HG03354 (cell line): ENCODE measurements at regions not wholly inside any gene's neighbourhood (a gene's known extent, or its start where the extent isn't known, plus 50 kb on each side); places are given as distances from the start of the nearest gene placed in this dataset.

Experiments
- ATAC-seq: cut with Tn5 transposase; IDR thresholded peaks from one replicate; pipeline ENCODE4 v1.9.1; 2021; ENCODE audit warnings: mild to moderate bottlenecking; ENCODE audit not compliant: unreplicated experiment, poor library complexity, severe bottlenecking

DNA sequence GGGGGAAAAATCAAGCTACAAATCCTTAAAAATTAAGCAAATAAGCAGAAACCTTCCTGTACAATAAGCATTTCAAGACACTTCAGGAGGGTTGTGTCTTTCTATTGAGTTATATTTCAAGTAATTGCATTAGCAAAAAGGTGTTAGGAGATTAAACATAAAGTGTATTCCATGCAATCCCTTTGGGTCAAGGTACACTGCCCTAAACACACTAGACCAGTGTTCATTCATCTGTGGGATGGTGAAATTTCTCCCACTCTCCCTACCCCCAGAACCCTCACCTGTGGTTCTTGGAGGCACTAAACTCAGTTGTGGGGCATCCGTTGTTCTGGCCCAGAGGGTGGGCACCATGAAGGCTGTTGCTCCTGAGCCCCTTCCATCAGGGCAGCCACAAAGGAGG, 205.1 kb upstream of the SGK1 start:
- no peak for ATAC-seq

DNA sequence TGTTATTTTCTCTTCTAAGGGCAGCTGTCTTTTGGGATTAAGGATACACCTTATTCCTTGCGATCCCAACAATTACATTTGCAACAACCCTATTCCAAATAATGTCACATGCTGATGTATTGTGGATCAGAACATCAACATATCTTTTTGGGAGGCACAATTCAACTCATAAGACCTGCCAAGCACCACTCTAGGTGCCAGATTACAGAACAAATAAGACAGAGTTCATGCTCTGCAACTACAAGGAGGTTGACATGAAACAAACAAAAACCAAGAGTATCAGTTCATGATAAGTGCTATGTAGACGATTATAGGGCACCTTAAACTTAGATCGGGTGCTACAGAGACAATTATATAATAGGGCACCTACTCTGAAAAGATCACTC, 203.2 kb upstream of the SGK1 start:
- ATAC-seq, result no peak

DNA sequence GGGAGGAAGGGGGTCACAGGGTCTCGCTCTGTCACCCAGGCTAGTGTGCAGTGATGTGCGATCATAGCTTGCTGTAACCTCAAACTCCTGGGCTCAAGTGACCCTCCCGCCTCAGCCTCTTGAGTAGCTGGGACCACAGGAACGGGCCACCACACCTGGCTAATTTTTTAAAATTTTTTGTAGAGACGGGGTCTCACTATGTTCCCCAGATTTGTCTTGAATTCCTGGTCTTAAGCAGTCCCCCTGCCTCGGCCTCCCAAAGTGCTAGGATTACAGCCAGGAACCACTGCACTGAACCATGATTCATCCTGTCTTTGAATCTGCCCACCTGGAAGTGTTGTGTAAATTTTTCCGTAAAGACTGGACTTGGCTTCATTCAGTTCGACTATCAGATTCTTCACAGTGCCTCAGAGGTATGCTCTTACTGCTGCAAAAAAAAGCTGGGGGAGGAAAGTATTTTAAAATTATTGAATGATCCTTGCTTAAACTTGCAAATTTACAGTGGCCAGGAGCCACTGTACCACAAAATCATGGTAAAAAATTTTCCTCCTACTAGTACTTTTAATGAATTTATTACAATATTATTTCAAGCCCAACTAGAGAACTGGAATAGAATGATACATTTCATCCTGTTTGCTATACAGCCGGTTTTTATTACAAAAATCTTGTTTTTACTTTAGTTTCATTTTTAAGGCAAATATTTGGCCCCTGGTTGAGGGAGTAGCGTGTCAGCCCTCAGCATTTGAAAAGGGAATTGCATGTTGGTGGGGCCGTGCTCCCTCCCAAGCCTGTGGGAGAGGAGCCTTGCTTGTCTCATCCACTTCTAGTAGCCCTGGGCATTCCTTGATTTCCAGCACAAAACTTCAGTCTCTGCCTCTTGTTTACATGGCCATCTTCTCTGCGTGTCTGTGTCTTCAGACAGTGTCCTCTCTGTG, 202.5 kb upstream of the SGK1 start:
- ATAC-seq, result no peak

DNA sequence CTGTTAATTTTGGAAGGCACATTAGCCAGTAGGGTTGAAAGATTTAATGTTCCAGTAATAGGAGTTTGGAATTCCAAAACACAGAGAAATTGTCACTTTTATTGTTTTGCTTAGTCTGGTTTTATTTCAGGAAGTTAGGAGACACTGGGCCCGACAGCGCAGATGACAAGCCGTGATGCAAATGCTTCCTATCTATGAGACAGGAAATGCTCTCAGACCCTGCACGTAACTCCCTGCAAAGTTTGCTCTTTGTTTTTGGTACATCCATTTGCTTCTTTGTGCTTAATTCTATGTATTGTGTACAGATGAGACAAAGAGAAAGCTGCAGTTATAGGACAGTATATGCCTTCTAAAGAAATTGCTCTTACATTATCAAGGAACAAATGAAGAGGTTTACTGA, 201.6 kb upstream of the SGK1 start:
- ATAC-seq, result peak; percentile 78

DNA sequence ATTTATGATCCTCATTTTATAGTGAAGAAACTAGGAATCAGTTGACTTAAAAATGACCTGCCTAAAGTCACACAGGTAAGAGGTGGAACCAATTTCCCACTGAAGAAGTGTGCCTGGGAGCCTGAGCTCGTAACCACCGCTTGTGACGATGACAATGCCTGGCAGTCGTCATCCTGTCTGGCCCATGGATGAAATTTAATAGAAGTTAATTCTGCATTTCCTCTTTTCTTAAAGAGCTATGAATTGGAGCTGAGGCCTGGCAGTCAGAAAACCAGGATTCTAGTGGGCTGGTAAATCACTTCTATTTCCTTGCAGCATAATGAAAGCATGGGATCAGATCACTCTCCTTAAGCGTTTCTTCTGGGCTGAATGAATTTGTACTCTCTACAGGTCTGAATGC, 200.0 kb upstream of the SGK1 start:
- no peak for ATAC-seq

DNA sequence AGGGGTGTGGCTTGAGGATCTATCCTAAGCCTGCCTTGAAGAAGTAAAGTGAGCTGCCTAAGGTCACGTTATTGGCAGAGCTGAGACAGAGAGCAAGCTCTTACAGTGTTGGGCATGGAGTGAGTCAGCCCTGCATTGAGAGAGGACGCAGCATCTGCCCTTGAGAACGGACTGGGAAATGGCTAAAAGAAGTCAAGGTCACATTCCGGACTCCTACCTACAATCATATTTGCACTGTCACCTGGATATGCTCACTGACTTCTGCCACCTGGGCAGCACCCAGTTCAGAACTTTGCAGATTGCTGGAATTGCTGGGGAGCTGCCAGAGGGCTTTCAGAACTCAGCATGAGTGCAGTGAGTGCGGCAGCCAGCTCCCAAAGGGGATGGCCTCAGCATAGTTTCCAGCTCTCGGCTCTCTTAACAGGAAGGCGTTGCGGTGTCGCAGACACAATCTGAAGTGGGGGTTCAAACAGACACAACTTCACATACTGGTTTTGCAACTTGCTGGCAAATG, 199.3 kb upstream of the SGK1 start:
- ATAC-seq, result no peak

DNA sequence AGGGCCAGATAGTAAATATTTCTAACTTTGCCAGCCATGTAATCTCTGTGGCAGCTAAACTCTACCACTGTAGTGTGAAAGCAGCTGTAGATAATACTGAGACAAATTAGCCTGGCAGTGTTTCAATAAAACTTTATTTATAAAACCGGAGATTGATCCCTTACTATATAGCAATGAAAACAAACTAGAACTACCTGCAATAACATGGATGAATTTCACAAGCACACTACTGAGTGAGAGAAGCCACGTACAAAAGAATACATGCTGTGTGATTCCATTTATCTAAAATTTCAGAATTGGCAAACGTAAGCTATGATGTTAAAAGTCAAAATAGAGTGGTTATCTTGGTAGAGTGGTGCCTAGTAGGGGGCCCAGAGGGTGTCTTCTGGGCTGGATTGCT, 198.7 kb upstream of the SGK1 start:
- ATAC-seq, result no peak

DNA sequence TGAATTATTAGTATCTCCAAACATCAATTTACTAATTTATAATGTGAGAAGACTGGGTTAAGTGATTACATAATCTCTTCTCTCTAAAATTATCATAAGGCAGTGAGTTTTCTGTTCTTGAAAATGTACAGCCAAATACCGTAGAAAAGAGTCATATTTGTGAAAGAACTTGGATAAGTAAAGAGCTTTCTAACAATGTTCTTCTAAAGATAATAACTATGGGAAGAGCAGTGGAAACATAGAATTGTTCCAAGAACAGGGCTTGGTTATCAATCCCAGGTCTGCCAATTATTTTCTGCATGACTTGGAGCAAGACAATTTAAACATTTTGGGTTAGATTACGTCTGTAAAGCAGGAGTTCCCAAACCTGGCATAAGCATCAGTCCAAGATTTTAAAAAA, 198.1 kb upstream of the SGK1 start:
- no peak for ATAC-seq

DNA sequence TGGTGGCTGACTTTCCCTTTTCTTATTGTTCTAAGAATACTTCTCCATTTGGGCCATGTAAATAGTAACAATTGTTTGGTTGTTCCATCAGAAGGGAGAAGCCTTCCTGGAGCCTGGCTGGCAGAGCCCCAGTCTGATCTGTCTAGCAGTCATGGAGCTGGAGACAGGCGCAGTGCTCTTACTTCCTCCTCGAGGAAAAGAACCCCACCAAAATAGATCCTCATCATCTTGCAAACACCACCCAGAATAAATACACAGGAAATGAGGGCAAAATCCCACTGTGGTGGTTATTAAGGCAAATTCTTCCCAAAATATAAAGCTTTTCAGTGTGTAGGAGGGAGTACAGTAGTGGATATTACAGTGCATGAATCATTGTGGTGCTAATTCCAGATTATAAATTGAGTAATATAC, 195.1 kb upstream of the SGK1 start:
- no peak for ATAC-seq

DNA sequence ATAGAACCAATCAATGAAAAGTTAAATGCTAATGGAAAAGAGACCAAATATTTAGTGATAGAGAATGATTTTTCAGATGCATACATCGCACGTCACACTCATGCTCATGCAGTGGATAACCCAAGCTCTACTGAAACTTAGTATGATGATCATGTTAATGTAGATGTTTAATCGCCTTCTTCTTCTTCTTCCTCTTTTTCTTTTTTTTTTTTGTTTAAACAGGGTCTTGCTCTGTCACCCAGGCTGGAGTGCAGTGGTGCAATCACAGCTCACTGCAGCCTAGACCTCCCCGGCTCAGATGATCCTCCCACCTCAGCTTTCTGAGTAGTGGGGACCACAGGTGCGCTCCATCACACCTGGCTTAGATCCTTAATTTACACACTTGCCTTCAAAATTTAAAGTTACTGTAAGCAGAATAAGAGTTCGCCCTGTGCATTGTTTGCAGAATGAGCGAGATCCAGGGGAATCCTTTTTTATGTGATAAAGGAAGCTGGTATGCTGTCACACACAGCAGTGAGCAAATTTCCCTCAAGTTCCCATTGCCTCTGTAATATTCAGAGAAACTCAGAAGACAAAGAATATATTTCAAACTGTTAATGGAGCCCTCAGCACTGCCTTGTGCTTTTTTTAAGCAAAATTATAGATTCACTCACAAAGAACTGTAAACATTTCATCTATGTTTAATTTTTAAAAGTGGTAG, 194.2 kb upstream of the SGK1 start:
- ATAC-seq, result no peak

DNA sequence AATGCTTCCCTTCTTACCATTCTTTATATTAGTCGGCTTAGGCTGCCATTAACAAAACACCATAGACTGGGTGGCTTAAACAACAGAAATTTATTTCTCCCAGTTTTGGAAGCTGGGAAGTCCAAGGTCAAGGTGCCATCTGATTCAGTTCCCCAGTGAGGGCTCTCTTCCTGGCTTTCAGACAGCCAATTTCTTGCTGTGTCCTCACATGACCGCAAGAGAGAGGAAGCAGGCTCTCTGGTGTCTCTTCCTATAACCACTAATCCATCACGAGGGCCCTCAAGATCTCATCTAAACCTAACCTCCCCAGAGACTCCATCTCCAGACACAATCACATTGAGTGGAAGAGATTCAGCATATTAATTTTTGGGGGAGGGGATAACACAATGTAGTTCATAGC, 193.0 kb upstream of the SGK1 start:
- no peak for ATAC-seq

DNA sequence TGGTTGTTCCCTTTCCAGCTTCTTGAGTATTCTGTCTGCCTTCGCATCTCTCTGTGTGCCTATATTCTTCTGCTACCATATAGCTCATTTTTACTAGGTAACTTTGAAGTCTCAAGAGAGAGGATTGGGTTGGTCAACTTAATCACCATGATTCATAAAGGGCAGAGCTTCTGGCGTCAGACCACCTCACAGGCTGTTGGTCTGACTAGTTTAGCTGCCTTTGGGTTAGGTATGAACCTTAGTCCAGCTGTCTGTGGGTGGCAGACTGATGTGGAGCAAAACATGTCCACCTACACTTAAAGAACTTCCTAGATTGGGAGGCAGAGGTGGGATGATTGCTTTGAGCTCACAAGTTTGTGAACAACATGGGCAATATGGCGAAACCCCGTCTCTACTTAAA, 192.2 kb upstream of the SGK1 start:
- ATAC-seq, result no peak

DNA sequence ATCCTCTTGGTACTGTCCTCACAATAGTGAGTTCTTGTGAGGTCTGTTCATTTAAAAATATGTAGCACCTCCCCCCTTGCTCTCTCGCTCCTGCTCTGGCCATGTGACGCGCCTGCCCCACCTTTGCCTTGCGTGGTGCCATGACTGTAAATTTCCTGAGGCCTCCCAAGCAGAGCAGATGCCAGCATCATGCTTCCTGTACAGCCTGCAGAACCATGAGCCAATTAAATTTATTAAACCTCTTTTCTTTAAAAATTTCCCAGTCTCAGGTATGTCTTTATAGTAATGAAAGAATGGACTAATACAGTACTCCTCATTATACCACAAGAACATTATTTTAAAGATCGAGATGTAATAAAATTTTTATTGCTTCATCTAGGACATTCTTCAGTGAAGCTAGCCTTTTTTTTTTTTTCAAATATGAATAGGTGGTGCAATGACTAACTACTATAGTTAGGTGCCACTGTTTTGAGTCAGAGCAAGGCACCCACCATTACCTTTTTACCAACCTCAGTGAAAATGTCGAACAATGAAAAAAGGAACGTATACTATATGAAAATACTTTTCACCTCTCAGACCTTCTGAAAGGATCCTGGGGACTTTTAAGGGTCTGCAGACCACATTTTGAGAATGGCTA, 191.1 kb upstream of the SGK1 start:
- no peak for ATAC-seq

DNA sequence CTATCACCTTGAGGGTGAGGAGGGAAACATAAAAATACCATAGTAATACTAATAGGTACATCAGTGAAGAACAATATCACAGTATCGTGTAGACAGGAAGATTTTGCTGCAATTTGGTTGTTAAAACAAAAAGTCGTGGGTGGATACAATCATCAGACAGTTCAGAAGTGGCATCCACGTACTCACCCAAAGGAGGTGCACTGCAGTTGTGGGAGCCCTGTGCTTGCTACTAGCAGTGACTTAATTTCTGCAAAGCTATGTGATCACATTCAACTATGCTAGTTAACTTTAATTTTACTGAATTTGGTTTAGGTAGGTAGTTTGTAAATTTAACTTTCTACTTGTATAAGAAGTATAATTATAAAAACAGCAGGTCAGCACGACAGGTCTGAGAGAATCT, 188.2 kb upstream of the SGK1 start:
- no peak for ATAC-seq

DNA sequence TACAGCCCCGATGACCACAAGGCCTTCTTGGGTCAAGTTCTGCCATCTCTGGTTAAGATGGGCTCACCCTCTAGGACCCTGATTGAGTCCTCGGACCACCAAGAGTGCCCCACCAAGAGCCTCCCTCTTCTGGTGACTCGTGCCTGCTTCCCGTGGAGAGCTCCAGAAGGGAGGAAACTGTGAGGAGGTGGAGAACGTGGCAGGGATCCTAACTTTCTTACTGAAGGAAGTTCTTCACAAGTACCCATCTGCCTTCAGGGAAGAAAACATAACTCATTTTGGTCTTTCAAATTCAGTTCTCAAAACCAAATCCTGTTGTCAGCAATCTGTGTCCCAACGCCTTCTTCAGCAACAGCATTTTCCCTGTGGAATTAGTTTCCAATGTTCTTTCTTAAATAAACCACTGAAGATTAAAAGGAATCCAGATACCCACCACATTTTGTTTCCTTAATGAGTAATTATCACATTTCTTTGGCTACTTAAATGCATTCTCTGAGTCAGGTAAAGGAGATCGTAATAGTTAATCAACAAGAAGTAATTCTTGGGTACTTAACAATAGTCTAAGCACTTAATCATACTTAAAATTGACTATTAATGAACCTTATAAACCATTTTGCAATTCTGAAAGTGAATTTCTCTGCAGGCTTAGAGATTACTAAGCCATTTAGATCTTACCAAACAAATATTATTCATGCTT, 185.8 kb upstream of the SGK1 start:
- ATAC-seq, result no peak

DNA sequence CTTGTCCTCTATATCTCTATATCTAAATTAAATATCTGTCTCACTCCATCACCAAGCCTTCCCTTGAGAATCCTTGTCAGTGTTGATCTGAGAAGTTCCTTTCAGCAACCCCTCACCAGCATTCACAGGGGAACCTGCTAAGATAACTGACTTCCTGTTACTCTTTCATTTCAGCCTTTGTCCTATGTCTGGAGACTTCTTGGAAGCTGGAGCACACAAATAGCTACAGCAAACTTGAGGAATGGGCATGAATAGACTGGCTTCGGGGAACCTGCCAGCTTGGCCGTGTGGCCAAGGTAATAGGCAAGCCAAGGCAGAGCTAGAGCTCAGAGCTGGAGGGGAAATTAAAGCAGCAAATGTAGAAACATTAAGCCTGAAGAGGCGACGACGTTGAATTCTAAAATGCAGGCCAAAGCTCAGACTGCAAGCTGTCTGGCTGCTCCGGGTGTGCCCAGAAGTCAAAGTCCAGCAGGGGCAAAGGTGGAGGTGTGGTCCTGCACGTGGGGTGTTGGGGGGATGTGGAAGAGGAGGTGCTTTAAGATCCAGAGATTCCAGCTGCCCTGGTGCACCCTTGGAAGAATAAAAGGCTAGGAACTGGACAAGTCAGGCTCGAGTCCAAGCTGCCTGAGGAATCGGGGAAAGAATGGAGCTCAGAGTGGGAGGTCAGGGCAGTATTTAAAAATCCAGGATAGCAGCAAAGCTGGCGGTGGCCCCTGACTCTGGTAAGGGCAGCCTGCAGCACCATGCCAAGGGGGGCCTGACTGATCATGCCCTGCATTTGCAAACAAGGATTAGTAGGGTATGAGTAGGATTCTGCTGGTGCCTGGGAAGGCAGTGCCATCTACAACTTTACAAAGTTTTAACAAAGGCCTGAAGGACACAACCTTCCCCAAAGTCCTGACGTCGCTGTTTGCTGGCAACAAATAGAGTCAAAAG, 185.0 kb upstream of the SGK1 start:
- no peak for ATAC-seq

DNA sequence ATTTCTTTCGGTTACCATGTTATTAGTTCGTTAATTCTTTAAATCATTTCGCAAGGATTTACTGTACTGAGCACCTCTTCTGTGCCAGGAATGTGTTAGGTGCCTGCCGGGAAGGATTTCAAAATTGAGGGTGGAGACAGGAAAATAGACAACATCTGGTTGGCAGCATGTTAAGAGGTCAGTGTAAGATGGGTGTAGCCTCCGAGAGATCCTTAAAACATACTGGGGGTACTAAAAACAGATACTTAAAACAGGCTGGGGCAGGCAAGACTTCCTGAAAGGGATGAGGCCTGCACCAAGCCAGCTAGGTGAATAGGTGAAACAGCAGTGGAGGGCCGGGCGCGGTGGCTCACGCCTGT, 178.0 kb upstream of the SGK1 start:
- ATAC-seq, result no peak

DNA sequence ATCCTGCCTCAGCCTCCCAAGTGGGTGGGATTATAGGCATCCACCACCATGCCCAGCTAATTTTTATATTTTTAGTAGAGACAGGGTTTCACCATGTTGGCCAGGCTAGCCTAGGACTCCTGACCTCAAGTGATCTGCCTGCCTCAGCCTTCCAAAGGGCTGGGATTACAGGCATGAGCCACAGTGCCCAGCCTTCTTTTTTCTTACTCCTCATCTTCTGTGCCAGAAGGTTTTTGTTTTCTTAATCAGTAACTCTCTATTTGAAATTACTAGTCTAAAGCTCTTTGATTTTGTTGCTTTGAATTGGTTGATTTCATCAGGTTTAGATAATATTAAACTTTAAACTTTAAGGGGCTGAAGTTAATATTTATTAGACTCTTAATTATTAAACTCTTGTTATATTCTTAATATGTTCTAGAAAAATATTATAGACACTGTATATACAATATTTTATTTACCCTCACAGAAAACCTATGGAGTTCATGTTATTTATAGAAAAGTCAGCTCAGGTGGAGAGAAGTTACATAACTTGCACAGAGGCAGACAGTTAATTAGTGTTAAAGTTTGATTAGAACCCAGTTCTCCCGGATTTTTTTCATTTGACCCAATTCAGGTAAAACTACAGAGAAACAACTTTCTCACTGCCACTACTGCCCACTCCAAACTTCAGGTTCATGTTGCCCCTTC, 177.4 kb upstream of the SGK1 start:
- ATAC-seq, result no peak

DNA sequence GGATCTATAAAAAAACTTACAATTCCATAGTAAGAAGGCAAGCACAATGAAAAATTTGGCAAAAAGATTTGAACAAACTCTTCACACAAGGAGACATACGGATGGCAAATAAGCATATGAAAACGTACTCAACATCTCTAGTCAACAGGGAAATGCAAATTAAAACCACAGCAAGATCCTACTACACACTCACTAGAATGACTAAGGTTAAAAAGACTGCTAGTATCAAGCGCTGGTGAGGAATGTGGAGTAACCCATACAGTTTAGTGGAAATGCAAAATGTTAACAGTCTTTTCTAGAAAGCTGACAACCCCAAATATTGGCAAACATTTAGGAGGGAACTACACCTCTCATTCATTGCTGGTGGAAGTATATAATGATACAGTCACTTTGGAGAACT, 175.9 kb upstream of the SGK1 start:
- no peak for ATAC-seq
